Progenitor cell of endocrine pancreas (in vitro differentiated cells): ENCODE measurements at regions not wholly inside any gene's neighbourhood (a gene's known extent, or its start where the extent isn't known, plus 50 kb on each side); places are given as distances from the start of the nearest gene placed in this dataset.
A peak's percentile ranks its signal among the peaks of the same experiment; 100 is the strongest.

Source experiments
- DNase-seq: peaks from one replicate; pipeline ENCODE4 v3.0.0; 2021; ENCODE audit warnings: low spot score; ENCODE audit not compliant: unreplicated experiment
- H3K27ac Mint-ChIP-seq: 2 replicates; pipeline ENCODE4 v1.8.0; 2021; ENCODE audit warnings: mild to moderate bottlenecking, moderate library complexity, mixed read lengths
- H3K27me3 Mint-ChIP-seq: 2 replicates; pipeline ENCODE4 v1.8.0; 2021; ENCODE audit warnings: mixed read lengths
- H3K36me3 Mint-ChIP-seq: 2 replicates; pipeline ENCODE4 v1.8.0; 2022; ENCODE audit warnings: mixed read lengths; ENCODE audit not compliant: insufficient read depth
- H3K4me1 Mint-ChIP-seq: 2 replicates; pipeline ENCODE4 v1.8.0; 2021; ENCODE audit warnings: low read depth, mixed read lengths
- H3K4me3 Mint-ChIP-seq: 2 replicates; pipeline ENCODE4 v1.8.0; 2021; ENCODE audit warnings: low read depth, mild to moderate bottlenecking, moderate library complexity, mixed read lengths
- H3K9me3 Mint-ChIP-seq: 2 replicates; pipeline ENCODE4 v1.8.0; 2021; ENCODE audit warnings: low read depth, mixed read lengths
- TF ChIP-seq, protein P1 (sequence below): fragments of 200-600 bp; sonication (generic); IDR thresholded peaks from one replicate; pipeline ENCODE4 v1.5.0; 2021; ENCODE audit warnings: antibody characterized with exemption, mild to moderate bottlenecking; ENCODE audit not compliant: unreplicated experiment

DNA sequence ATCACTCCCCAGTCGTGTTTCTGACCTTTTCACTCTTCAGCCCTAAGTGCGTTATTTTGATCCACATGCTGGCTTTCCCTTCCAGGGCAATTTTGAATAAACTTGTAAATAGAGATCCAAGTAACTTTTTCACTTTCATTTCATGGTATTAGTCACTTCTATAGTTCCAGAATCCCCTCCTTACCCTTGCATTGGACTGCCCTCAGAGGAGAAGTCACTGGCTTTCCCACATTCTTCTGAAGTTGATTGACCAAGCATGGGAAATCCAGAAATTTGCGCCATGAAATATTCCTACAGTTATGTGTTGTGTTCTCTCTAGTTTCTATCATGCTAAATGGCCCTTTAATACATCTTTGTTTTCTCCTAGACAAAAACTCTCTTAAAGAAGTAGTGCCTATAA, 177.3 kb upstream of the GORAB start:
- no peaks in the 10 kb centered on the region for H3K27me3 Mint-ChIP-seq
- TF ChIP-seq, protein P1, sequence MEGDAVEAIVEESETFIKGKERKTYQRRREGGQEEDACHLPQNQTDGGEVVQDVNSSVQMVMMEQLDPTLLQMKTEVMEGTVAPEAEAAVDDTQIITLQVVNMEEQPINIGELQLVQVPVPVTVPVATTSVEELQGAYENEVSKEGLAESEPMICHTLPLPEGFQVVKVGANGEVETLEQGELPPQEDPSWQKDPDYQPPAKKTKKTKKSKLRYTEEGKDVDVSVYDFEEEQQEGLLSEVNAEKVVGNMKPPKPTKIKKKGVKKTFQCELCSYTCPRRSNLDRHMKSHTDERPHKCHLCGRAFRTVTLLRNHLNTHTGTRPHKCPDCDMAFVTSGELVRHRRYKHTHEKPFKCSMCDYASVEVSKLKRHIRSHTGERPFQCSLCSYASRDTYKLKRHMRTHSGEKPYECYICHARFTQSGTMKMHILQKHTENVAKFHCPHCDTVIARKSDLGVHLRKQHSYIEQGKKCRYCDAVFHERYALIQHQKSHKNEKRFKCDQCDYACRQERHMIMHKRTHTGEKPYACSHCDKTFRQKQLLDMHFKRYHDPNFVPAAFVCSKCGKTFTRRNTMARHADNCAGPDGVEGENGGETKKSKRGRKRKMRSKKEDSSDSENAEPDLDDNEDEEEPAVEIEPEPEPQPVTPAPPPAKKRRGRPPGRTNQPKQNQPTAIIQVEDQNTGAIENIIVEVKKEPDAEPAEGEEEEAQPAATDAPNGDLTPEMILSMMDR = no peak
- peaks cover 4% of the 10 kb centered on the region for H3K9me3 Mint-ChIP-seq
- no peaks in the 10 kb centered on the region for H3K36me3 Mint-ChIP-seq
- H3K4me3 Mint-ChIP-seq = no peak overlapping the region
- H3K27ac Mint-ChIP-seq = peak overlapping the region; percentile 18
- H3K4me1 Mint-ChIP-seq = peaks cover 13% of the 10 kb centered on the region
- DNase-seq = no peak

DNA sequence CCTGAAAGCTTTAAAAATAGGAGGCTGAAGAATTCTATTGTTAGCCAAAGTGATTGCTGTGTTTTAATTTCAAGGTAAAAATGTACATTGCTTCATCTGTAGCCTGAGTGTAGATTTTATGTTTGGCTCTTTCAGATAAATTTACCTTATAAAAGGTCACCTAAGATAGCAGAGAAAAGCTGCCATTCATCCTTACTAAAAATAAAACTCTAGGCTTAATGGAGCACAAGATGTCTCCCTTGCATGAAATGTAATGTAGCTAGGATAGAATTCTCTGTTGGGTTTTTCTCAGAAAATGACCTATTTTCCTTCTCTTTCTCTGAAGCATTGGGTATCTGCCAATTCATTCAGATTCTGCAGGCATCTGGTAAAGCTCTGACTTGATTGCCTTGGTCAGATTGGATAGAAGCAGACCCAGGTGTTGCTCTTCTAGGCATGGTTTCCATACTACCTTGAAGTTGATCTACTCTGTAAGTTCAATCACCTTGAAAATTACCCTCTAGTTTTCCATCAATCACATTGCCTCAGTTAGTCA, 176.6 kb upstream of the GORAB start:
- DNase-seq = no peak
- Mint-ChIP-seq H3K9me3 (peaks cover 4% of the 10 kb centered on the region), H3K27ac (no peak overlapping the region), H3K4me3 (no peak overlapping the region), H3K4me1 (peaks cover 12% of the 10 kb centered on the region), H3K36me3 (no peaks in the 10 kb centered on the region), H3K27me3 (no peaks in the 10 kb centered on the region)
- TF ChIP-seq, protein P1 = no peak

DNA sequence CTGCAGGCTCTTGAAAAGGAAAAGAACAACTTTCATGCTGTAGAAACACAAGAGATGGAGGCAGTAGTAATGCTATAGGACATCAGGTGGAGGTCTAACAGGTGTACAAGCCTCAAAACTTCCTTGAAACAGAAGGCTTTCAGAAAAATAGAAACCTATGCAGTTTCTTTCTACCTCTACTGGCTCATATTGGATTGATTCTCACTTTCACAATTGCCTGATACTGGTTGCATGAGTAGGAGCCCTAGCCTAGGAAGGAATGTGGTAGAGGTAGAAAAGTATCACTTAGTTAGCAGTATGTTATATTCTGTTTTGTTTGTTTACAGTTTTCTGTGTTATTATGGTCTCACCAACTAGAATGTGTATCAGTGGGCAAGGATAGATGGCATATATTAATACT, 175.4 kb upstream of the GORAB start:
- H3K9me3 Mint-ChIP-seq = peaks cover 4% of the 10 kb centered on the region
- H3K36me3 Mint-ChIP-seq = no peaks in the 10 kb centered on the region
- H3K27ac Mint-ChIP-seq = no peak overlapping the region
- no peak for DNase-seq
- no peak overlapping the region for H3K4me3 Mint-ChIP-seq
- TF ChIP-seq, protein P1 = no peak
- peaks cover 7% of the 10 kb centered on the region for H3K4me1 Mint-ChIP-seq
- no peaks in the 10 kb centered on the region for H3K27me3 Mint-ChIP-seq

DNA sequence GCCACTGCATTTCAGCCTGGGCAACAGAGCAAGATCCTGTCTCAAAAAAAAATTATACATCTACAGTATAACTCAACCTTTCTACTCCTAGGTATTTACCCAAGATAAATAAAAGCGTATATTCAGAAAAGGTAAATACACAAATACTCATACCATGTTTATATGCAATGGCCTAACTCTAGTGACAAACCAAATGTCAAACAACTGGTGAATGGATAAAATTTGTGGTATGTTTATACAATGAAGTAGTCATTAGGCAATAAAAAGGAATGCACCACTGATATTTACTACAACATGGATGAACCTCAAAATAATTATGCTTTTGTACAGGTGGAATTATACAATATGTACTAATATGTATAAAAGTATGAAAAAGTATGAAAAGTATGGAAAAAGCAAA, 174.2 kb upstream of the GORAB start:
- no peaks in the 10 kb centered on the region for H3K36me3 Mint-ChIP-seq
- H3K27me3 Mint-ChIP-seq = no peaks in the 10 kb centered on the region
- no peak overlapping the region for H3K4me3 Mint-ChIP-seq
- no peak overlapping the region for H3K27ac Mint-ChIP-seq
- no peak for DNase-seq
- peaks cover 4% of the 10 kb centered on the region for H3K9me3 Mint-ChIP-seq
- TF ChIP-seq, protein P1 = no peak
- peaks cover 7% of the 10 kb centered on the region for H3K4me1 Mint-ChIP-seq

DNA sequence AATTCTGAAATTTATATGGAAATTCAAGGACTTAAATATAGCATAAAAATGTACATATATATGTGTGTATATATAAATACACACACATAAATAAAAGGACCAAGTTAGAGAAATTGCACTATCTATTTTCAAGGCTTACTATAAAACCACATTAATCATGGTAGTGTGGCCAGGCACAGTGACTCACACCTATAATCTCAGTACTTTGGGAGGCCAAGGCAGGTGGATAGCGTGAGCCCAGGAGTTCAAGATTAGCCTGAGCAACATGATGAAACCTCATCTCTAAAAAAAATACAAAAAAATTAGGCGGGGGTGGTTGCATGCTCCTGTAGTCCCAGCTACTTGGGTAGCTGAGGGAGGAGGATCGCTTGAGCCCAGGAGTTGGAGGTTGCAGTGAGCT, 171.4 kb upstream of the GORAB start:
- H3K4me3 Mint-ChIP-seq = no peak overlapping the region
- no peak overlapping the region for H3K27ac Mint-ChIP-seq
- no peak for DNase-seq
- no peaks in the 10 kb centered on the region for H3K27me3 Mint-ChIP-seq
- TF ChIP-seq, protein P1 = no peak
- peaks cover 4% of the 10 kb centered on the region for H3K9me3 Mint-ChIP-seq
- no peaks in the 10 kb centered on the region for H3K4me1 Mint-ChIP-seq
- no peaks in the 10 kb centered on the region for H3K36me3 Mint-ChIP-seq
